BJ (cell line): ENCODE measurements at regions not wholly inside any gene's neighbourhood (a gene's known extent, or its start where the extent isn't known, plus 50 kb on each side); places are given as distances from the start of the nearest gene placed in this dataset.

ENCODE experiments used
- CTCF ChIA-PET: fragments of 350-600 bp; formaldehyde crosslinking; extraction: SDS; loops from one replicate; lab custom pipeline; 2021; ENCODE audit warnings: antibody characterized with exemption, inconsistent platforms; lab: Yijun Ruan, JAX
- POLR2A ChIA-PET: fragments of 300-600 bp; sonication (Branson Sonifier 250); formaldehyde crosslinking; extraction: SDS; loops from one replicate; lab custom pipeline; 2021; ENCODE audit warnings: antibody characterized with exemption; lab: Charles Lee
- DNase-seq: peaks from one replicate; pipeline ENCODE4 v3.0.0-alpha.2; 2011; ENCODE audit warnings: low read depth
- H3K27me3 ChIP-seq: 2 replicates; pipeline ENCODE4 v1.6.0; 2011; ENCODE audit warnings: low read length; ENCODE audit not compliant: control insufficient read depth, insufficient read depth
- H3K36me3 ChIP-seq: 2 replicates; pipeline ENCODE4 v1.5.1; 2011; ENCODE audit warnings: low read length; ENCODE audit not compliant: control insufficient read depth, insufficient read depth
- H3K4me3 ChIP-seq: 2 replicates; pipeline ENCODE4 v1.5.1; 2011; ENCODE audit warnings: low read depth, mild to moderate bottlenecking, control low read depth, low read length
- CTCF ChIP-seq: IDR thresholded peaks from 2 replicates; pipeline ENCODE4 v1.5.1; 2011; ENCODE audit warnings: low read depth, mild to moderate bottlenecking, control low read depth, inconsistent platforms, low read length, moderate library complexity; ENCODE audit not compliant: insufficient read depth

DNA sequence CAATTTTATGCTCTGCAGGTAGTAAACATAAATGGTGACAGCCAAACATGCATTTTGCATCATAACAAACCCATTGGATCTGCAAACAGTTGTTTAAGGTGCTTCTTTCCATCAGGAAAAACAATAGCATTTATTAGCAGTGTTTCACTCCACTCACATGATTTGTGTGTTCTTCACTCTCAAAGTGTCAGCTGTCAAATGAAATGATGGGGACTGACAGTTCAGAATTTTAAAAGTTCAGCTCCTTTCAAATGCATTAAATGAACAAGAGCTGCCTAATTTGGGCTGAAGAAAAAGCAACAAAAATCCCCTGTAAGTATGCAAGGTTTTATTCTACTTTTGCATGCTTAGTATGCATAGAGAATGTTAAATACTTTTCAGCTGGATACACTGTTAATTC is 145.2 kb upstream of the CDIN1 start:
- no peak for TF ChIP-seq CTCF
- CTCF ChIA-PET = no interaction called here
- no peak for DNase-seq
- no peaks in the 10 kb centered on the region for H3K36me3 ChIP-seq
- POLR2A ChIA-PET = no interaction called here
- H3K4me3 ChIP-seq = no peak overlapping the region
- H3K27me3 ChIP-seq = no peaks in the 10 kb centered on the region

DNA sequence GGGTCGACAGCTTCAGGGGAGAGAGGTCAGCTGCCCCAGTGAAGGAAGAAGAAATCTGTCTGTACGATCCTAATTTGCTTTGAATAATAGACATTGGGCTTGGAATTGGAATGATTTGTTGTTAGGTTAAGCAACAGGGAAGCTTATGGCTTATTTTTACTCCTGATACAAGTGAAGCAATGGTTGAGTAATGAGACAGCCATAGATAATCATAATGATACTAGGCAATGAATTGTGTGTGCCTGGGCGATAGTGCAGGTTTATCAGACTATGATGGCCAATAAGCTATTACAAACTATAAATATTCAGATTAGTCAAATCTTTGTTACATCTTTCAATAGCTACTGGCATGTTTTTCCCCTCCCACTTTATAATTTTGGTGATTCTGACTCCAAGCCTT is 140.9 kb upstream of the CDIN1 start:
- ChIA-PET CTCF (no interaction called here), POLR2A (no interaction called here)
- no peak overlapping the region for H3K4me3 ChIP-seq
- DNase-seq = no peak
- H3K36me3 ChIP-seq = no peaks in the 10 kb centered on the region
- no peaks in the 10 kb centered on the region for H3K27me3 ChIP-seq
- no peak for TF ChIP-seq CTCF

- TF ChIP-seq CTCF = no peak
- DNase-seq = no peak
- POLR2A ChIA-PET = no interaction called here
- H3K27me3 ChIP-seq = no peaks in the 10 kb centered on the region; the same call in 1 of the 2 replicates
- H3K4me3 ChIP-seq = no peak overlapping the region
- CTCF ChIA-PET = no interaction called here
- no peaks in the 10 kb centered on the region for H3K36me3 ChIP-seq
These were observed 132.1 kb upstream of the CDIN1 start for GRCh38 chr15:36447373-36447772.

DNA sequence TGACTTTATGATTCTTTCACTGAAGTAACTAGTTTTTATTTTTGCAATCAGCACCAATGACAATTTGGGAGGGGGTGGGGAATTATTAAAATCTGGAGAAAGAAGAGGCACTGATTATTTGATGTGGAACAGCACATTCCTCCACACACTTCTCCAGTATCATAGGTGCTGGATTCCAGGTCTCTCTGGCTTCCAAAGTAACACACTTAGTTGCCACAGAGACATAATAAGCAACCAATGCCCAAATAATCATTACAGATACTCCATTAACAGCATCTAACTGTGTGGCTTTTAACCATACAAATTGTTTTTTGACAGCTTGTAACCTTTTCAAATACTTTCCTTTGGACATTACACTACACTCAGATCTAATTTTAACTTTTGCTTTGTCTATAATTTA is 131.0 kb upstream of the CDIN1 start:
- no peak for DNase-seq
- TF ChIP-seq CTCF = no peak
- ChIA-PET CTCF (interaction anchor here (0.8 kb wide), 1 partner anchor 10 kb away, joined by 3 read pairs; no protein-coding TSS in a partner anchor), POLR2A (no interaction called here)
- Histone ChIP-seq H3K4me3 (no peak overlapping the region), H3K27me3 (no peaks in the 10 kb centered on the region; the same call in 1 of the 2 replicates), H3K36me3 (no peaks in the 10 kb centered on the region)

DNA sequence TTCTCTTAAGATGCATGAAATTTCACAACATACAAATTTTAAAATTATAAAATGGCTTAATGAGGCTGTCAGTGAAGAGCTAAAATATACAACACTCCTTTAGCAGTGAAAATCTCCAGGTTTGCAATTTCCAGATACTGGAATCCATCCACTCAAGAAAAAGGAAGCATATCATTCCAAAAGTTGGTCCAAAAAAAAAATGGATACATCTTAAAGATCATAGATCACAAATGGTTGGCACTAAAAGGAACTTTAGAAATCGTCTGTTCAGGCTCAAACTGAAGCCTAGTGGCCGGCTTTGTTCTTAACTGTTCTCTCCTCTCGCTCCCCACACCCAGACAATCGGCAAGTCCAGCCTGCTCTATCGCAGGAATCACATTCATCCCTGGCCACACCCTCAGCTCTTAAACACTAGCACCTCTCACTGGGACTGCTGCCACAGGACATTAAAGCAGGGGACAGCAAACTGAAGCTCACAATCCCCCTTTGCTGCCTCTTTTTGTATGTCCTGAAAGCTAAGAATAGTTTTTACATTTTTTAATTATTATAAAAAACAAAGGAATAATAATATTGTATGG is 130.3 kb upstream of the CDIN1 start:
- Histone ChIP-seq H3K4me3 (no peak overlapping the region), H3K27me3 (no peaks in the 10 kb centered on the region; the same call in 1 of the 2 replicates), H3K36me3 (no peaks in the 10 kb centered on the region)
- ChIA-PET POLR2A (no interaction called here), CTCF (interaction anchor here (0.8 to 1.0 kb wide), 2 partner anchors 9 to 17 kb away, joined by 3 read pairs; no protein-coding TSS in a partner anchor)
- no peak for TF ChIP-seq CTCF
- no peak for DNase-seq
